ENCODE measurements at regions not wholly inside any gene's neighbourhood (a gene's known extent, or its start where the extent isn't known, plus 50 kb on each side); places are given as distances from the start of the nearest gene placed in this dataset.

- Mint-ChIP-seq H3K9me3 (no peaks in the 10 kb centered on the region), H3K27ac (peak overlapping the region in 1 of 2 donors; percentile 72), H3K27me3 (no peaks in the 10 kb centered on the region), H3K4me3 (no peak overlapping the region), H3K4me1 (no peaks in the 10 kb centered on the region)
- ATAC-seq (no peak), DNase-seq (no peak)
Measured at GRCh38 chr20:52593654-52594053, 378.5 kb upstream of the TSHZ2 start.

GRCh38 chr20:52592567-52592966 lies 379.6 kb upstream of the TSHZ2 start:
- H3K4me3 Mint-ChIP-seq, result no peak overlapping the region
- no peaks in the 10 kb centered on the region for H3K9me3 Mint-ChIP-seq
- DNase-seq, result no peak

GRCh38 chr20:52590100-52590499 lies 382.1 kb upstream of the TSHZ2 start:
- Mint-ChIP-seq H3K27ac (no peak overlapping the region), H3K4me1 (no peaks in the 10 kb centered on the region), H3K9me3 (no peaks in the 10 kb centered on the region), H3K27me3 (no peaks in the 10 kb centered on the region), H3K4me3 (no peak overlapping the region)
- no peak for ATAC-seq
- DNase-seq, result no peak

More at GRCh38 chr20:52592567-52592966, 379.6 kb upstream of the TSHZ2 start:
- H3K4me1 Mint-ChIP-seq, result no peaks in the 10 kb centered on the region
- H3K27me3 Mint-ChIP-seq, result no peaks in the 10 kb centered on the region
- no peak overlapping the region for H3K27ac Mint-ChIP-seq
- ATAC-seq, result no peak

GRCh38 chr20:52589251-52589812 lies 382.8 kb upstream of the TSHZ2 start:
- ATAC-seq (no peak), DNase-seq (no peak)
- H3K27me3 Mint-ChIP-seq, result no peaks in the 10 kb centered on the region
- H3K4me1 Mint-ChIP-seq, result no peaks in the 10 kb centered on the region
- no peaks in the 10 kb centered on the region for H3K9me3 Mint-ChIP-seq
- no peak overlapping the region for H3K27ac Mint-ChIP-seq
- no peak overlapping the region for H3K4me3 Mint-ChIP-seq

GRCh38 chr20:52586660-52587059 lies 385.5 kb upstream of the TSHZ2 start:
- ATAC-seq, result no peak
- H3K9me3 Mint-ChIP-seq, result no peaks in the 10 kb centered on the region
- no peaks in the 10 kb centered on the region for H3K27me3 Mint-ChIP-seq
- DNase-seq, result no peak
- H3K4me3 Mint-ChIP-seq, result no peak overlapping the region
- H3K27ac Mint-ChIP-seq, result peak overlapping the region in 1 of 2 donors; percentile 52
- no peaks in the 10 kb centered on the region for H3K4me1 Mint-ChIP-seq

GRCh38 chr20:52585333-52585732 lies 386.8 kb upstream of the TSHZ2 start:
- no peak overlapping the region for H3K4me3 Mint-ChIP-seq
- no peaks in the 10 kb centered on the region for H3K4me1 Mint-ChIP-seq
- ATAC-seq (no peak), DNase-seq (no peak)
- H3K9me3 Mint-ChIP-seq, result no peaks in the 10 kb centered on the region
- no peak overlapping the region for H3K27ac Mint-ChIP-seq
- no peaks in the 10 kb centered on the region for H3K27me3 Mint-ChIP-seq

GRCh38 chr20:52578559-52578958 lies 387.0 kb upstream of the ZFP64 start:
- Mint-ChIP-seq H3K27ac (no peak overlapping the region), H3K4me3 (no peak overlapping the region), H3K27me3 (no peaks in the 10 kb centered on the region), H3K9me3 (peaks cover 0 to 15% of the 10 kb centered on the region in 2 donors), H3K4me1 (no peaks in the 10 kb centered on the region)
- no peak for DNase-seq
- ATAC-seq, result no peak

GRCh38 chr20:52577696-52578095 lies 386.1 kb upstream of the ZFP64 start:
- DNase-seq (no peak), ATAC-seq (no peak)
- H3K9me3 Mint-ChIP-seq, result peaks cover 0 to 15% of the 10 kb centered on the region in 2 donors
- no peaks in the 10 kb centered on the region for H3K27me3 Mint-ChIP-seq
- no peak overlapping the region for H3K4me3 Mint-ChIP-seq
- no peak overlapping the region for H3K27ac Mint-ChIP-seq
- no peaks in the 10 kb centered on the region for H3K4me1 Mint-ChIP-seq

GRCh38 chr20:52572687-52573086 lies 381.1 kb upstream of the ZFP64 start:
- peaks cover 7% of the 10 kb centered on the region for H3K4me1 Mint-ChIP-seq
- no peak for DNase-seq
- H3K27me3 Mint-ChIP-seq, result no peaks in the 10 kb centered on the region
- no peak for ATAC-seq
- H3K27ac Mint-ChIP-seq, result no peak overlapping the region
- H3K9me3 Mint-ChIP-seq, result peaks cover 0 to 20% of the 10 kb centered on the region in 2 donors
- H3K4me3 Mint-ChIP-seq, result no peak overlapping the region

- Mint-ChIP-seq H3K27me3 (no peaks in the 10 kb centered on the region), H3K4me1 (peaks cover 7% of the 10 kb centered on the region), H3K27ac (peak overlapping the region; percentile 29 to 80), H3K9me3 (peaks cover 0 to 10% of the 10 kb centered on the region in 2 donors), H3K4me3 (no peak overlapping the region)
- DNase-seq, result no peak
- no peak for ATAC-seq
Measured at GRCh38 chr20:52569201-52569600, 377.6 kb upstream of the ZFP64 start.

- Mint-ChIP-seq H3K27ac (peak overlapping the region in 1 of 2 donors; percentile 19), H3K4me1 (peaks cover 7% of the 10 kb centered on the region), H3K27me3 (no peaks in the 10 kb centered on the region), H3K9me3 (peaks cover 0 to 5% of the 10 kb centered on the region in 2 donors), H3K4me3 (no peak overlapping the region)
- no peak for DNase-seq
- ATAC-seq, result no peak
Measured at GRCh38 chr20:52565614-52566013, 374.0 kb upstream of the ZFP64 start.

- DNase-seq (no peak), ATAC-seq (no peak)
- Mint-ChIP-seq H3K9me3 (peaks cover 6 to 15% of the 10 kb centered on the region in 2 donors), H3K27me3 (no peaks in the 10 kb centered on the region), H3K4me1 (peaks cover 7% of the 10 kb centered on the region), H3K4me3 (no peak overlapping the region), H3K27ac (no peak overlapping the region)
Measured at GRCh38 chr20:52564594-52564993, 373.0 kb upstream of the ZFP64 start.

- DNase-seq (no peak), ATAC-seq (no peak)
- Mint-ChIP-seq H3K9me3 (peaks cover 8 to 12% of the 10 kb centered on the region in 2 donors), H3K27ac (no peak overlapping the region), H3K4me3 (no peak overlapping the region), H3K4me1 (no peaks in the 10 kb centered on the region), H3K27me3 (no peaks in the 10 kb centered on the region)
Measured at GRCh38 chr20:52552181-52552872, 360.7 kb upstream of the ZFP64 start.

- peaks cover 4 to 15% of the 10 kb centered on the region in 2 donors for H3K9me3 Mint-ChIP-seq
- ATAC-seq (no peak), DNase-seq (no peak)
- H3K27me3 Mint-ChIP-seq, result peaks cover 8% of the 10 kb centered on the region
- H3K4me3 Mint-ChIP-seq, result no peak overlapping the region
- H3K4me1 Mint-ChIP-seq, result no peaks in the 10 kb centered on the region
- no peak overlapping the region for H3K27ac Mint-ChIP-seq
Measured at GRCh38 chr20:52542131-52542530, 350.6 kb upstream of the ZFP64 start.

- ATAC-seq, result no peak
Measured at GRCh38 chr20:52540509-52540908, 348.9 kb upstream of the ZFP64 start.

GRCh38 chr20:52539891-52540290 lies 348.3 kb upstream of the ZFP64 start:
- no peak for DNase-seq
- Mint-ChIP-seq H3K27ac (no peak overlapping the region), H3K4me1 (no peaks in the 10 kb centered on the region), H3K27me3 (peaks cover 8% of the 10 kb centered on the region), H3K4me3 (no peak overlapping the region), H3K9me3 (peaks cover 0 to 4% of the 10 kb centered on the region in 2 donors)
- ATAC-seq, result no peak

More at GRCh38 chr20:52540509-52540908, 348.9 kb upstream of the ZFP64 start:
- H3K27me3 Mint-ChIP-seq, result peaks cover 8% of the 10 kb centered on the region
- peaks cover 4 to 6% of the 10 kb centered on the region in 2 donors for H3K9me3 Mint-ChIP-seq
- H3K4me1 Mint-ChIP-seq, result no peaks in the 10 kb centered on the region
- H3K4me3 Mint-ChIP-seq, result no peak overlapping the region
- H3K27ac Mint-ChIP-seq, result no peak overlapping the region
- no peak for DNase-seq
